HG03457 (cell line): ENCODE measurements at regions not wholly inside any gene's neighbourhood (a gene's known extent, or its start where the extent isn't known, plus 50 kb on each side); places are given as distances from the start of the nearest gene placed in this dataset.

Source experiments
- ATAC-seq: cut with Tn5 transposase; IDR thresholded peaks from one replicate; pipeline ENCODE4 v1.9.1; 2021; ENCODE audit warnings: moderate number of reproducible peaks; ENCODE audit not compliant: unreplicated experiment

- no peak for ATAC-seq
These were observed 412.4 kb downstream of the PCDH17 start for GRCh38 chr13:58043971-58044370.

GRCh38 chr13:58048670-58049069, 417.1 kb downstream of the PCDH17 start:
- ATAC-seq = no peak

- ATAC-seq = no peak
These were observed 419.9 kb downstream of the PCDH17 start for GRCh38 chr13:58051396-58051795.

- ATAC-seq = no peak
These were observed 420.3 kb downstream of the PCDH17 start for GRCh38 chr13:58051807-58052375.

- no peak for ATAC-seq
These were observed 424.9 kb downstream of the PCDH17 start for GRCh38 chr13:58056426-58056825.

GRCh38 chr13:58059624-58060023, 428.1 kb downstream of the PCDH17 start:
- no peak for ATAC-seq

GRCh38 chr13:58080806-58081205, 449.3 kb downstream of the PCDH17 start:
- no peak for ATAC-seq

- no peak for ATAC-seq
These were observed 449.8 kb downstream of the PCDH17 start for GRCh38 chr13:58081301-58081820.

GRCh38 chr13:58083064-58083463, 451.5 kb downstream of the PCDH17 start:
- ATAC-seq = no peak

- no peak for ATAC-seq
These were observed 453.7 kb downstream of the PCDH17 start for GRCh38 chr13:58085274-58085673.

- no peak for ATAC-seq
These were observed 454.3 kb downstream of the PCDH17 start for GRCh38 chr13:58085819-58086218.

GRCh38 chr13:58087566-58087965, 456.0 kb downstream of the PCDH17 start:
- no peak for ATAC-seq

GRCh38 chr13:58093394-58093793, 461.9 kb downstream of the PCDH17 start:
- no peak for ATAC-seq

- ATAC-seq = no peak
These were observed 466.3 kb downstream of the PCDH17 start for GRCh38 chr13:58097831-58098230.

- ATAC-seq = no peak
These were observed 487.8 kb downstream of the PCDH17 start for GRCh38 chr13:58119351-58119750.

GRCh38 chr13:58119804-58120203, 488.3 kb downstream of the PCDH17 start:
- ATAC-seq = no peak

- no peak for ATAC-seq
These were observed 495.0 kb downstream of the PCDH17 start for GRCh38 chr13:58126496-58126895.

GRCh38 chr13:58134012-58134411, 502.5 kb downstream of the PCDH17 start:
- ATAC-seq = no peak

GRCh38 chr13:58134525-58134924, 503.0 kb downstream of the PCDH17 start:
- no peak for ATAC-seq

- ATAC-seq = no peak
These were observed 511.4 kb downstream of the PCDH17 start for GRCh38 chr13:58142952-58143351.

GRCh38 chr13:58144616-58145015, 513.1 kb downstream of the PCDH17 start:
- ATAC-seq = no peak

- ATAC-seq = no peak
These were observed 519.9 kb downstream of the PCDH17 start for GRCh38 chr13:58151452-58151851.

GRCh38 chr13:58160980-58161379, 529.4 kb downstream of the PCDH17 start:
- ATAC-seq = no peak
